GM12892 (cell line): ENCODE measurements at regions not wholly inside any gene's neighbourhood (a gene's known extent, or its start where the extent isn't known, plus 50 kb on each side); places are given as distances from the start of the nearest gene placed in this dataset.

ENCODE experiments used
- POLR2A ChIP-seq: IDR thresholded peaks from 2 replicates; pipeline ENCODE4 v1.6.1; 2011; ENCODE audit warnings: low read depth, low read length, control low read depth
- POLR2AphosphoS5 ChIP-seq: IDR thresholded peaks from 2 replicates; pipeline ENCODE4 v1.6.1; 2011; ENCODE audit warnings: low read depth, low read length, control low read depth
- TAF1 ChIP-seq: IDR thresholded peaks from 2 replicates; pipeline ENCODE4 v1.6.1; 2011; ENCODE audit warnings: low read depth, mild to moderate bottlenecking, control low read depth, low read length, borderline replicate concordance

- TF ChIP-seq POLR2AphosphoS5 = no peak
- no peak for TF ChIP-seq POLR2A
- no peak for TF ChIP-seq TAF1
Measured at GRCh38 chr9:90198956-90199355, 443.7 kb downstream of the DIRAS2 start.
